ENCODE measurements at regions not wholly inside any gene's neighbourhood (a gene's known extent, or its start where the extent isn't known, plus 50 kb on each side); places are given as distances from the start of the nearest gene placed in this dataset.
"Not testable (repeated sequence)": the region's sequence is repeated elsewhere in the genome, so short reads cannot be mapped to it uniquely, and the experiment has no call there.

DNA sequence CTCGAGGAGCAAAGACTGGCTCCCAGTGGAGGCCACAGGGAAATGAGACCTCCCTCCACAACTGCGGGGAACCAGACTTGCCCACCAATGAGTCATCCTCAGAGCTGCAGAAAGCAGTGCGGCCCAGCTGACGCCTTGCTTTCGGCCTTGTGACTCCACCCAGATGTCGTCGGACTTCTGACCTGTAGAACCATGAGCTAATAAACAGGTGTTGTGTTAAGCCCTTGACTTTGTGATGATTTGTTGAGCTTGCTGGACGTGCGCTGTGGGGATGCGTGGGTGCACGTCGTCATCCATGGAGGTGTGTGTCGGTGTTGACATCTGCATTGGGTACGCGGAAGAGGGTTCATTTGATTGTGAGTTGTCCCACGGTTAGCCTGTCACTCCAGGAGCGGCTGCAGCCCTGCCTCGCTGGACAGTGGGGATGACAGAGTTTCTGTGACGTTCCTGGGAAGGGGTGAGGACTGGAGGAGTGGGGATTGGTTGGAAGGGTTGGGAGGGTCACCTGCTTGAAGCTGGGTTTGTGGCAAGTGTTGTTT lies 154.1 kb downstream of the SH3BP4 start:
- DNase-seq (ENCODE audit: low read depth): no peak

DNA sequence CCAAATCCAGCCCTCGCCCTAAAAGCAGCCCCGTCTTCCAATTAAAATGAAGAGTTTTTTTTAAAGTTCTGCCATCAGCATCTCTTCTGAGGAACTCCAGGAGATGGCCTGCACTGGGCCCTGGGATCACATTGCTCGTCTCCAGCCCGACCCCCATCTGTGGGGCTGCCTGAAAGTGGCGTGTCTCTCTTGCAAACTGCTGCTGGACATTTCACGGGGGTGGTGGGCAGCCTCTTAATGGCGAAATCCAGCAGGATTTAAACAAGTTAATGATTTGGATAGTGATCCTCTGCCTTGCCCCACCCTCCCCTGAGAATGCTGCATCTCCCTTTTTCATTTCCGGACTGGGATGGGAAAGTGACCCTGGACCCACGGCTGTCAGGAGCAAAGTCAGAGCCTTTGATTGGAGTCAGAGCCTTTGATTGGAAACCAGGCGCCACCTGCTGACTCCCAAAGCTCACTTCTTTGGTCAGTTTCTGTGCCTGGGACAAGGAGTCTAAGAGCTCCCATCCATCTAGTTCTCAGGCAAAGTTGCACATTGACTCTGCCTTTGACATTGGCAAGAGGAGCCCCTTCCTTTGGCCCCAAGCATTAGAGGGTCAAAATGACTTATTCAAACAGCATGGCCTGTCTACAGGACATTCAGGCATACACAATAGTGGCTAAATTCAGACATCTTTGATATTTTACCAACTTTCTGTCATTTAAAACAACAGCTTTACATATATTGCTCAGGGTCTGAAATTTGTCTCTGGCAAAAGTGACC lies 155.2 kb downstream of the SH3BP4 start:
- peak; percentile 45 for DNase-seq (ENCODE audit: low read depth)

- DNase-seq (ENCODE audit: low read depth): no peak
Measured at GRCh38 chr2:235107640-235107951, 155.8 kb downstream of the SH3BP4 start.

- not testable (repeated sequence) for DNase-seq (ENCODE audit: low read depth)
Measured at GRCh38 chr2:235109561-235109960, 157.7 kb downstream of the SH3BP4 start.

DNA sequence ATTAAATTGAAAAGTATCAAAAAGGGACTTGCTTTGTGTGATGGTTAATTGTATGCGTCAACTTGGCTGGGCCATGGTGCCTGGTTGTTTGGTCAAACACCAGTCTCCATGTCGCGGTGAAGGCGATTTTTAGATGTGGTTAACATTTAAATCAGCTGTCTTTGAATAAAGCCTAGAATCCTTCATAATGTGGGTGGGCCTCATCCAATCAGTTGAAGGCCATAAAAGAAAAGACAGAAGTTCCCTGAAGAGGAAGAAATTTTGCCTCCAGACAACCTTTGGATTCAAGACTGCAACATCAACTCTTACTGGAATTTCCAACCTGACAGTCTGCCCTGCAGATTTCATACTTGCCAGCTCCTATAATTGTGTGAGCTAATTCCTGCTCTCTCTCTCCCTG lies 160.5 kb downstream of the SH3BP4 start:
- DNase-seq (ENCODE audit: low read depth): no peak

- DNase-seq (ENCODE audit: low read depth): no peak
Measured at GRCh38 chr2:235113854-235114253, 162.0 kb downstream of the SH3BP4 start.

GRCh38 chr2:235114286-235114685 lies 162.5 kb downstream of the SH3BP4 start:
- no peak for DNase-seq (ENCODE audit: low read depth)

GRCh38 chr2:235115521-235115920 lies 163.7 kb downstream of the SH3BP4 start:
- DNase-seq (ENCODE audit: low read depth): no peak

GRCh38 chr2:235116885-235117492 lies 165.2 kb downstream of the SH3BP4 start:
- DNase-seq (ENCODE audit: low read depth): peak; percentile 35

- no peak for DNase-seq (ENCODE audit: low read depth)
Measured at GRCh38 chr2:235126768-235127167, 175.0 kb downstream of the SH3BP4 start.

DNA sequence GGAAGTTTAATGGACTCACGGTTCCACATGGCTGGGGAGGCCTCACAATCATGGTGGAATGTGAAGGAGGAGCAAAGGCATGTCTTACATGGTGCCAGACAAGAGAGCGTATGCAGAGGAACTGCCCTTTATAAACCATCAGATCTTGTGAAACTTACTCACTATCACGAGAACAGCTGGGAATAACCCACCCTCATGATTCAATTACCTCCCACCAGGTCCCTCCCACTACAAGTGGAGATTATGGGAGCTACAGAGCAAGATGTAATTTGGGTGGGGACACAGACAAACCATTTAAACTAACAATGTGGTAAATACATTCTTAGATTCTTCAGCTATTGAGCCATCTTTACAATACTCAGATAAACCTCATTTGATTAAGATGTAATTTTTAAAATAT lies 176.1 kb downstream of the SH3BP4 start:
- DNase-seq (ENCODE audit: low read depth): no peak

GRCh38 chr2:235129850-235130249 lies 178.0 kb downstream of the SH3BP4 start:
- peak; percentile 33 for DNase-seq (ENCODE audit: low read depth)

DNA sequence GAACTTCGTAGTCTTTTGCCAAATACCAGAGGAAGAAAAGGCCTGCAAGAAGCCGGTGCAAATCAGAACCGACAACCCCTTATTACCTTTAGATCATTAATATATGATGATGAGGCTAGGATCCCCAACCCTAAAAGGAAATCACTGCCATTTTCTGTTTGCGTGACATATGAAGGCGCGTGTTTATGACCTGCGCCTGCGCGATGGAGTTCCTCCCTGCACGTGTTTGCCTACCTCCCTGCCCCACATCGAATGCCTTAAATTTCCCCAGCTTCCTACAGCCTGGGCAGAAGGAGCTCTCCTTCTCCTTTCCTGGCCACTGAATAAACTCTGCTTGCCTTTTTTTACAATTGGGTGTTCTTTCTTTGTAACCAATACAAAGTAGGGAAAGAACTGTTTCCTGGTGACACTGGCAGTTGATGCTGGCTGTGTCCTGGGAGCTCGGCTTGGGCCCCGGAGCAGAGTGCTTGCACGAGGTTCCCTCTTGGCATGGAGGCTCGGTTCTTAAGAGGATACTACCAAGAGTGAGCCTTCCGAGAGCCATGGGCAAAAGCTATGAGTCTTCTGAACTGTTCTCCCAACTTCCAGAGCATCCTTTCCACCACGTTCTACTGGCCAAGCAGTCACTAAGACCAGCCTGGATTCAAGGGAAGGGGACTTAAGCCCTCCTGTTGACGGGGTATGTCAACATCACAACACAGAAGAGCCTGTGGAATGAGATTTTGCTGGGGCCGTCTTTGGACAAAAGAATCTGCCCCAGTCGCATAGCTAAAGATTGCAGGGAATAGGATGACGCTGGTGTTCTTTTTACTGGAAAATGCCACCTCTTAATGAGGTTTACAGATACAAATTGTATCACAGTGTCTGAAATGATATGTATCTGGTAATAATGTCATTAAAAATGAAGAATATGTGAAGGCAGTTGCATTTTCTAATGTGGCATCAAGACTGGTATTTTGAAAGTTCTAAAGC lies 179.8 kb downstream of the SH3BP4 start:
- DNase-seq (ENCODE audit: low read depth): no peak

DNA sequence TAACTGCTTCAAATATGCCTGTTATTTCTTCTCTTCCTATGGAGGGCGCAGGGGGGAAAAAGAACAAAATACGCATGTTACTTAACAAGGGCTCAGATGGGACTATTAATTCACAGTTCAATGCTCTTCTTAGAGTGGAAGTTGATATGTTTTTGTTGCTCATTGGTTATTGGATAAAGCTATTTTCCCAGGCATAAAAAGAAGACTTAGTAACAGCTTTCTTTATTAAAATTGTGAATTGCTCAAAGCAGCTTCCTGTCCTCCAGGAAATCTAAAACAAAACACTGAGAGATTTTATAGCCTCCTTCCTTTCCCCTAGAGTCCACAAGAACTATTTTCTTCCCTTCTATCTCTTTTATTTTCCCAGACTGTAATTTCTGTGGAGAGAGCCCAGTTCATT lies 180.8 kb downstream of the SH3BP4 start:
- DNase-seq (ENCODE audit: low read depth): no peak

DNA sequence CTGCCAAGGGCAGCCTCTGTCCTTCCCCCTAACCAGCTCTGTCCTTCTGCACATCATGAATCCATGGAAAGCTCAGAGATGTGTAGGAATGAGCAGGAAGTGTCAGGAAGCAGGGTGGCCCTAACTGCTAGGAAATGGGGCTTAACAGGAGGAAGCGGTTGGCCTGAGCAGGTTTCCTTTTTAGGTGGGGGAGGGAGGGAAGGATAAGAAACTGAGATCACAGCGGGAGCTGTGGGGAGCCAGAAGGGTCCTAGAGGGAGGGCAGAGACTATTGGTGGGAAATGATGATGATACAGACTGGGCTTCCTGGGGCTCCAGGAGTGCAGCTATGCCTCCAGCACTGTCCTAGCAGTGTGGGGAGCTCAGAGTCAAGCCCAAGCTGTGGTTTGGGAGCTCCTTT lies 182.0 kb downstream of the SH3BP4 start:
- DNase-seq (ENCODE audit: low read depth): no peak

- DNase-seq (ENCODE audit: low read depth): no peak
Measured at GRCh38 chr2:235134420-235134819, 182.6 kb downstream of the SH3BP4 start.

DNA sequence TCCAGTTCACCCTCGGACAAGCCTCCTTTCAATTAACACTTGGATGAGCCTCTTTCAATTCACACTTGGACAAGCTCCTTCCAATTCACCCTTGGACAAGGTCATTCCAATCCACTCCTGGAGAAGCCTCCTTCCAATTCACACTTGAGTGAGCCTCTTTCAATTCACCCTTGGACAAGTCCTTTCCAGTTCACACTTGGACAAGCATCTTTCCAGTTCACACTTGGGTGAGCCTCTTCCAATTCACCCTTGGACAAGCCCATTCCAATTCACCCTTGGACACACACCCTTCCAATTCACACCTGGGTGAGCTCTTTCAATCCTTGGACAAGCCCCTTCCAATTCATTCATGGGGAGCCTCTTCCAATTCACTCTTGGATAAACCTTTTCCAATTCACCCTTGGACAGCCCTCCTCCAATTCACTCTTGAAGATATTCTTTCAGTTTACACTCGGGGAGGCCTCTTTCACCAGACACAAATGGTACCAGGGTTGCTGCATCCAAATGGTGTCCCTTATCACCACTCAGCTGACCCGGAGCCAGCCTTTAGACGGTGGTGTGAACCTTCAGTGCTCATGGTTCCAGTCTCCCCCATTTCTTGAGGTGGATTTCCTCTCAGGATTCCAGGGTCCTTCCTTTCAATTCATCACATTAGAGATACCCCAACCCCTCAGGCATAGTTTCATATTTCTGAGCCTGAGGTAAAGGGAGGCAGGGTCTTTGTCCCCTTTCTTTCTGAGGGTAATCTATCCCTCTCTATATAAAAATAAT lies 183.6 kb downstream of the SH3BP4 start:
- DNase-seq (ENCODE audit: low read depth): no peak

GRCh38 chr2:235135990-235136561 lies 184.3 kb downstream of the SH3BP4 start:
- peak; percentile 63 for DNase-seq (ENCODE audit: low read depth)

- no peak for DNase-seq (ENCODE audit: low read depth)
Measured at GRCh38 chr2:235138339-235138738, 186.5 kb downstream of the SH3BP4 start.

DNA sequence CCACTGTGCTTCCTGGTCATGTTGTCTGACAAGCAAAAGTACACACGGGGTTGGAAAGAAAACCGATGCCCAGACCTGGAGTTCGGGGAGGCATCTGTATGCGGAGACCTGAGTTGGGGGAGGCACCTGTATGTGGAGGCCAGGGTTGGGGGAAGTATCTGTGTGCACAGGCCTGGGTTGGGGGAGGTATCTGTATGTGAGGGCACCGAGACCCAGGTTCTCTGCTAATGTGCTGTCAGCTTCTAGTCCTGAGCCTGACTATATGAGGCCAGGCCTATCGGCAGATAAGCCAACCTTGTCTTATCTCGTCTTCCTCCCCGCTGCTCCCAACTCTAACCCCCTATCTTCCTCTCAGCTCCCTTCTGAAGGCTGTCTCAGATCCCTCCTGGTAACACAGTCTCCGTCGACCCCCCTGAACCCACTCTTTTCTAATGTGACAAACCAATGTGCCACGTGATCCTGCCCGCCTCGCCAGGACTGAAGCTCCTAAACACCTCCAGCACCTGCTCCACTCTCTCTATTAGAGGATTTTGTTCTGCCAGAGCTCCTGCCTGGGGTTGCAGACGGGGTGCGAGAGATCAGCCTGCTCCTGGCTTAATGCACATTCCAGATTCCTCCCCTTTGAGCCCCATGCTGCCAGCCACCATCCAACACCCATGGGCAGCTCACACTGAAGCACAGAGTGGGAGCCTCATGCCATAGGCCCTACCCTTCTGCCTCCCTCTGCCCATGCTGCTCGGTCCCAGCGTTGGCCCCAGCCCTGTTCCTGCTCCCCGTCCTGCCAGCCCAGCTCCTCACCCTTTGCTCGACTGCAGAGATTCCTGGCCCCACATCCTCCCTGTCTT lies 188.4 kb downstream of the SH3BP4 start:
- no peak for DNase-seq (ENCODE audit: low read depth)

DNA sequence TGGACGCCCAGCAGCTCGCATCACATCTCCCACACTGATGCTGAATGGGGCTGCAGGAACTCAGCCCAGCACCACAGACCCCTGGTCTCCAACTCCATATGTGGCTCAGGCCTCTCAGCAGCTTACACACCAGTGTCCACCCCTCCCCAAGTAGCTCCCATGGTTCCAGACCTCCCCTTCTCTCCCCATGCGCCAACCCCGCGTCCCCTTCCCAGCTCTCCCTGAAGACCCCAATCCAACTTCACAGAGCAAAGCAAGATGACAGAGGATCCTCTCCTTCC lies 188.9 kb downstream of the SH3BP4 start:
- no peak for DNase-seq (ENCODE audit: low read depth)
